NOMO-1 treated with dmso at 0.1 percent for 144 hours (cell line): ENCODE measurements at regions not wholly inside any gene's neighbourhood (a gene's known extent, or its start where the extent isn't known, plus 50 kb on each side); places are given as distances from the start of the nearest gene placed in this dataset.
"Not testable (repeated sequence)": the region's sequence is repeated elsewhere in the genome, so short reads cannot be mapped to it uniquely, and the experiment has no call there.

Source experiments
- DNase-seq: peaks from one replicate; lab custom pipeline; 2025; ENCODE audit not compliant: unreplicated experiment; lab: John Stamatoyannopoulos, UW

- DNase-seq: no peak
Observed at GRCh38 chr4:19187691-19188090, 1064.0 kb upstream of the SLIT2 start.

DNA sequence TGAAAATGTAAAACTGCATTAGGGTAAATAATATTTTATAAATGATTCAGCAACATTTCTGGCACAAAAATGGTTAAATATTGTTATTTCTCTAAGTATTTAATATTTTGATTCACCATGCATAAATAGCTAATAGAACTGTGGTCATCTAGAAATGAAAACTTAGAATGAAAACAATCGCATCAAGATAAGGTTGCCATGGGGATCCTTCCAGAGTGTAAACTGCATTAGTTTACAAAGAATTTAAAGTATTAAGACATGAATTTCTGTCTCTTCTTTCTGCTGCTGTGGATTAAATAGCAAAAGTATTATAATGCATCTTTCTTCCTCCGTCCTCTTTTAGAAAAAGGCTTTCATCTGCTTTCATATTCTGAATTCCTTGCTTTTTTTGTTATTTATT, 1064.6 kb upstream of the SLIT2 start:
- no peak for DNase-seq

- DNase-seq: not testable (repeated sequence)
Observed at GRCh38 chr4:19181631-19182030, 1070.1 kb upstream of the SLIT2 start.

DNA sequence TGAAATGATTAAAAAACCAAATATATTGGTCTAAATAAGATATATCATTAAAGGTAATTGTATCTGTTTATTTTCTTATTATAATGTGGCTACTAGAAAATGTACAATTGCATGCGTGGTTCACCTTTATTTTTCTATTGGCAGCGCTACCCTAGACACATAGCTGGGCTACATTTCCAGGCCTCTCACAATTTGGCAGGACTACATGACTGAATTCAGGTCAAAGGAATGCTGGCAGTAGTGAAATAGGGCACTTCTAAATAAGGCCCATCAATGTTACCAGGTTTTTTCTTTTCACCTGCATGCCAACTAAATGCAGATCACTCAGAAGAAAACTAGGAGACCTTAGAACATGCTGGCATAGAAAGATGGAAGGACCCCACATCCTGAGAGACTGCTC, 1072.9 kb upstream of the SLIT2 start:
- DNase-seq: no peak

GRCh38 chr4:19177616-19178015, 1074.1 kb upstream of the SLIT2 start:
- no peak for DNase-seq

DNA sequence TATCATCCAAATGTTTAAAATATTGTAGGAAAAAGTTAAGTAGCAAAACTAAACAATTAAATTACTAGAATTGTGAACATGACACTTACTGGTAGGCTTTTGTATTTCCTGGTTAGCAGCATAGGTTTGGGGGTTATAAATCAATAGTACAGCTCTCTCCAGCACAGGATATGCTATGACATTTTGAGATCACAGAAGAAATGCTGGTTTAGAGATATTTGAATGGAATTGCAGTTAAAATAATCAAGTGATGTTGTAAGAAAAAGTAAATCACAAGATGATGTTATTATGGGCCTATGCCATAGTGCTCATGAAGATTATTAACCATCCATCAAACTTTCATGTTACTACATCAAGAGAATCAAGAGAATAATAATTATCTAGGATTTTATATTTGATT, 1079.9 kb upstream of the SLIT2 start:
- DNase-seq: no peak

DNA sequence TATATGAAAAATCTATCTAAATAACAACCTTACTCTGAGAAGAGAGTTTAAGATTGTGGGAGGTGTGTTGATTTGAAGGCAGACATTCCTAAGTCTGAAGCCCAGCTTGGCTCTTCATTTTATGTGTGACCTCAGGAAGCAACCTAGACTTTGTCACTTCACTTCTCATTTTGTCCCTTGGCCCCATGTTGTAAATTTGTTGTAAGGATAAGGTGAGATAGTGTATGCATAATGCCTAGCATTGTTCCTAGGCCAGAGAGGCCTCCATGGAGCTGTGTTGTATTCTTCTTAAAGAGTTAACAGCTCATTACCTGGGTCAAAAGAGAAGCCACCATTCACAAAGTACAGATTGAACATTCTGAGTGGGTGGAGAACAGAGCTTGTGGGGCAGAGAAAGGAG, 1084.4 kb upstream of the SLIT2 start:
- DNase-seq: no peak

GRCh38 chr4:19164334-19164733, 1087.4 kb upstream of the SLIT2 start:
- DNase-seq: no peak

DNA sequence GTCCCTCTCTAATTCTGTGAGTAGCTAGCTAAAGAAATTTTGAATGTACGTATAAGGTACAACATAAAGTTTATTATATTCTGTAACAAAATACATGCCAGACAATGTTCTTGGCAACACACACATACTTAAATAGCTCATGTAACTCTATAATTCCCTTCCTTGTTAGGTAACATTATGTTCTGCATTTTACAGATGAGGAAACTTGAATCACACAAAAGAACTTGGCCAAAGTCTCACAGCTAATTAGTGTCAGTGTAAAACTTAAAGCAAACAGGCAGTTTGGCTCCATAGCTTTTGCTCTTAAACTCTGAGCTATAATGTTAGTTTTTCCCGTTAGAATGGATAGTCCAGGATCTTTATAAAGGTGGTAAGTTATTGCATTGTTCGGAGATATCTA, 1091.8 kb upstream of the SLIT2 start:
- DNase-seq: no peak

DNA sequence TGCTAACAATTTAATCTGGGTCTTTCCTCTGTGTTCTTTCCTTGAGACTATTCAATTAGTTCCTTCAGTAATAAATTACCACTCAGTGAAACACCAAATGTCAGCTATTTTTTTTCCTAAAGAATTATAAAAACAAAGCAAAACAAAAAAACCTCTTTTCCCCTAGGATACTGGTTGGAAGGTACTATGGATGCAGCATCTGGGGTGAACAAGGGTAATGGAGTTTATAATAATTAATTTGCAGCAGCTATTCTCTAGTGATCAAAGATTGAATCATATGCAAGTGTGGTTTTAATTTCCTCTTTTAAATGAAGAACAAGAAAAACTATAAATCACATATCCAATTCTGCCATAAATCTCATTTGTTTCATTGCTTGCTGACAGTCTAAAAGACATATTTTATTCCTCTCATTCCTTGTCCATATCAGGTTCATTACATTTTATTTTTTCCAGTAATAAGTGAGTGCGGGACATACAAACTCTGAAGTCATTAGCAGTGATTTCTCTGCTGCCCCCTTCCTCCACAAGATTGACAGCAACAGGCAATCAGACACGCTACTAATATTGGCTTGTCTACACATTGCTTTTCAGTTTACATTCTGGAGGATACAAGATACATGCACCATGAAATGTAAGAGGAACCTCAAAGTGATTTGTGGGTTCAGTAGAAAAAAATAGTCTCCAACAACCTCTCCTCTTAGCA, 1093.4 kb upstream of the SLIT2 start:
- DNase-seq: no peak

GRCh38 chr4:19156786-19157185, 1094.9 kb upstream of the SLIT2 start:
- DNase-seq: no peak

DNA sequence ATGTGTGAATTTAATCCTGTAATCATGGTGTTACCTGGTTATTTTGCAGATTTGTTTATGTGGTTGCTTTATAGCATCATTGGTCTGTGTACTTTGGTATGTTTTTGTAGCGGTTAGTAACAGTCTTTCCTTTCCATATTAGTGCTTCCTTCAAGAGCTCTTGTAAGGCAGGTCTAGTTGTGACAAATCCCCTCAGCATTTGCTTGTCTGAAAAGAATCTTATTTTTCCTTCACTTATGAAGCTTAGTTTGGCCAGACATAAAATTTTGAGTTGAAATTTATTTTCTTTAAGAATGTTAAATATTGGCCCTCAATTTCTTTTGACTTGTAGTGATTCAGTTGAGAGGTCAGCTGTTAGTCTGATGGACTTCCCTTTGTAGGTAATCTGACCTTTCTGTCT, 1096.1 kb upstream of the SLIT2 start:
- no peak for DNase-seq

DNA sequence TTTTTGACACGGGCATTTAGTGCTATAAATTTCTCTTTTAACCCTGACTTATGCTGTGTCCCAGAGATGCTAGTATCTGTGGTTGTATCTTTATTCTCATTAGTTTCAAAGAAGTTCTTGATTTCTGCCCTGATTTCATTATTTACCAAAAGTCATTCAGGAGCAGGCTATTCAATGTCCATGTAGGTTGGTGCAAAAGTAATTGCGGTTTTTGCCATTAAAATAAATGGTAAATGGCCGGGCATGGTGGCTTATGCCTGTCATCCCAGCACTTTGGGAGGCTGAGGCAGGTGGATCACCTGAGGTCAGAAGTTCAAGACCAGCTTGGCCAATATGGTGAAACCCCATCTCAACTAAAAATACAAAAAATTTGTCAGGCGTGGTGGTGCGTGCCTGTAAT, 1097.4 kb upstream of the SLIT2 start:
- DNase-seq: not testable (repeated sequence)

DNA sequence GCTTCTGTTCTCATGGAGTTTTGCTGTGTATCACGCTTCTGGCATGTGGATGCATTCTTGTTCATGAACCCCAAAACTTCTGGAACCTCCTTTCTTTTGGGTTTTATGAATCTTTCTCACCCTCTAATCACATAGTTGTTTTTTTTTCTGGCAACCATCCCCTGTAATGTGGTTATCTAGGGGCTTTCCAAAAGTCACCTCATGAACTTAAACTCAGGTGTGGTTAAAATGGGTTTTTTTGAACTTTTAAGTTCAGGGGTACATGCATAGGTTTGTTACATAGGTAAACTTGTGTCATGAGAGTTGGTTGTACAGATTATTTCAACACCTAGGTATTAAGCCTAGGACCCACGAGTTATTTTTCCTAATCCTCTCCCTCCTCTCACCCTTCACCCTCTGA, 1099.4 kb upstream of the SLIT2 start:
- DNase-seq: no peak

- DNase-seq: no peak
Observed at GRCh38 chr4:19151684-19152083, 1100.0 kb upstream of the SLIT2 start.

DNA sequence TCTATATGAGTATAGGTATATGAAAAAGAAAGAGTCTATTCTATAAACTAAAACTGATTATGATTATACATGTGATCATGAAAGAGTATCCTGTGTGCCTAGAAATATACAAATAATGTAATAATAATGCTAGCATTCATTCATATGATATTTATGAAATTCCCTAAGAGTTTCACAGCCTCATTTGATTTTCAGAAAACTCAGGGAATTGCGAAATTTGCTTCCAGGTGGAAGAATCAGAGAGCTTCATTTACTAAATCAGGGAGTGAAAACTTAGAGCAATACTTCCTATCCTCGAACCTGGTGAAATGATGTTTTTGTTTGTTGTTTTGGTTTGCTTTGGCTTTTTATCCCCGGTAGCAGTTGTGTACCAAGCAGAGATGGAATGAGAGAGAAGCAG, 1105.7 kb upstream of the SLIT2 start:
- DNase-seq: no peak

DNA sequence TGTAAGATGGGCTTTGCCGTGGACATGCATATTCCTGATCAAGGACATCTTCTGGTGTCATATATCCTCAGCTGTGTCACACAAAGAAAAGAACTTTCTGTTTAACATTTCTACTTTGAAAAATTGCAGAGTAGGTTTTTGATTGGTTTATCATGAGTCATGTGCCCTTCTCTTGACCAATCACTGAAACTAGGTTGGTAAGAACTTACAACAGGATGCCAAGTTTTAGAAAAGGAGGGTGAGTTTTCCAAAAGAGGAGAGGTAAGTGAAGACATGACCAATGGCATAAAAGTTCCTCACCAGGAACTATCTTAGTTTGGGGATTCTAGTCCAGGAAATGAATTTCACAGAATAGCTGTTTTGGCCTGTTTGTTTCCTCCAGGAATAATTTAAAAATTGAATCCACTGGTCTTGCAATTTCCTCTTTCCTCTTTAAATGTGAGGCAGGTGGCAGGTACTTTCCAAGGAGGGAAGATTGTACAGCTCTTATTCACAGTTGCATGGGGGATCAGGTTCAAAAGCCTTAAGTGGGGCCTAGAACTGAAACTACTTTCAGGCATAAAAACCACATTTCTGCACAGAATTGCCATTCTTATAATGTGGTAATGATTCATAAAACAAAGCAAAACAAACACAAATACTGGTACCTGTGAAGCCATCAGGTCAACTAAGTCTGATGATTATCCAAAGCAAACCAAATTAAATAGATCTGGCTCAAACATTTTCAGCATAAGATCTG, 1114.5 kb upstream of the LCORL start:
- no peak for DNase-seq

DNA sequence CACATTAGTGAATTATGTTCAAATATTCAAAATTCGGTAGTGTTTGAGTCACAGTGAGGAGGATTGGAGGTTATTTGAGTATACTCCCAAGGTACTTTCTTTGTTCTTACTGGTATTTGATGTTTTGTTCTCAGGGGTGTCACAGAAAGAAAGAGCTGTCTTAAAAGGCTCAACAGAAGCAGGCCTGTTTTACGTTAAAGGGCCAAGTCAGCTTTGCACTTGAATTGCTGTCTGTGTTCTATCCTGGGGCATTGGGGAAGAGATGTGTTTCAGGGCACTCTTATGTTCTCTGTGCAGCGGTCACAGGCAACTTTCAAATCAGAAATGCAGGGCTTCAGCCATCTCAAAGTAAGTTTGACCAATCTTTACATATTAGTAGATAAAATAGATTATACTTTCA, 1113.1 kb upstream of the LCORL start:
- no peak for DNase-seq

DNA sequence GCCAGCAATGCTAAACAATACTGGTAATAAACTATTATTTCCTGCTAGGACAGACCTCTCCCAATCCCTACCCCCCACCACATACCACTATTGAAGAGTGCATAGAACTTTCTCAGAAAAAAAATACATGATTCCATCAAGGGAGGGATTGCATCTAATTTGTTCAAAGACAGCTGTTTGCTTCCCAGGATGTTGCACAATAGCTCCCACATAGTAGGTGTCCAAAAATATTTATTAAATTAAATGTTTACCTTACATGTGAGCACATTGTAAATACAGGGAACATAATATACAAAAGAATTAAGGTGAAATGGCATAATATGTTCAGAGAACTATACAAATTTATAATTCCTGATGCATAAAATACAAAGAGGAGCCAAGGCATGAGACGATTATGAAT, 1111.8 kb upstream of the LCORL start:
- no peak for DNase-seq

- no peak for DNase-seq
Observed at GRCh38 chr4:19130866-19131265, 1109.3 kb upstream of the LCORL start.

- DNase-seq: no peak
Observed at GRCh38 chr4:19128176-19128575, 1106.6 kb upstream of the LCORL start.

GRCh38 chr4:19126903-19127302, 1105.3 kb upstream of the LCORL start:
- DNase-seq: no peak

DNA sequence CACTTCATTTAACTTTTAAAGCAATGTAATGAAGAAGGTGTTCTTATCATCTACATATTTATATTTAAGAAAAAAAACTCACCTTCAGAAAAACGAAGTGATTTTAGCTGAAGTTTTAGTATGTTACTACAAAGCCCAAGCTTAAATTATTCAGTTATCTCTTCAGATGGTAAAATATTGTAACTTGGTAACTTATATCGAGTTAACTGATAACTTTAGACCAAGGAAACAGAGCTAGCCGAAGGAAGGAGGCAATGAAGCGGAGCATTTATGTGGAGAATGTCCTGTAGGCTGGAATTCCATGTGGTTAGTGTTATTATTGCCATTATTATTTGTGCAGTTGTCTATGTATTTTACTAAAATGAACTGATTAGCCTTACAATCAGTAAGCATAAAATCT, 1102.1 kb upstream of the LCORL start:
- no peak for DNase-seq
